HCT116 (cell line): ENCODE measurements at regions not wholly inside any gene's neighbourhood (a gene's known extent, or its start where the extent isn't known, plus 50 kb on each side); places are given as distances from the start of the nearest gene placed in this dataset.

ENCODE experiments used
- CEBPB ChIP-seq: IDR thresholded peaks from 2 replicates; pipeline ENCODE4 v1.6.1; 2012; ENCODE audit warnings: low read depth
- EGR1 ChIP-seq: IDR thresholded peaks from 2 replicates; pipeline ENCODE4 v1.6.1; 2012; ENCODE audit warnings: low read depth
- EZH2 ChIP-seq: fragments of 200-600 bp; sonication (generic); IDR thresholded peaks from 2 replicates; pipeline ENCODE4 v1.6.1; 2017; ENCODE audit warnings: antibody characterized with exemption, mixed run types
- JUND ChIP-seq: IDR thresholded peaks from 2 replicates; pipeline ENCODE4 v1.6.1; 2012
- POLR2A ChIP-seq: IDR thresholded peaks from 2 replicates; pipeline ENCODE4 v1.7.0; 2011; ENCODE audit warnings: borderline replicate concordance; ENCODE audit not compliant: insufficient read depth, insufficient read length; ENCODE audit errors: extremely low read depth
- RAD21 ChIP-seq: IDR thresholded peaks from 2 replicates; pipeline ENCODE4 v1.6.1; 2012; ENCODE audit warnings: low read depth, mild to moderate bottlenecking
- SP1 ChIP-seq: IDR thresholded peaks from 2 replicates; pipeline ENCODE4 v1.6.1; 2012; ENCODE audit warnings: low read depth
- TF ChIP-seq, protein P1 (sequence below), 3 experiments: fragments of 200-600 bp in 1 of 3; sonication (generic) in 1 of 3; IDR thresholded peaks in 2 of 3; conservative IDR thresholded peaks in 1 of 3; 2 replicates each; pipeline ENCODE4 v1.5.1; 2012 to 2017; ENCODE audit warnings: low read depth in 2 of 3, low read length in 2 of 3, antibody characterized with exemption in 1 of 3, borderline replicate concordance in 1 of 3, control low read depth in 1 of 3, mild to moderate bottlenecking in 1 of 3, mixed read lengths in 1 of 3, mixed run types in 1 of 3, moderate library complexity in 1 of 3; ENCODE audit not compliant: insufficient read depth in 1 of 3
- TF ChIP-seq, protein P2 (sequence below): IDR thresholded peaks from 2 replicates; pipeline ENCODE4 v1.6.1; 2012

DNA sequence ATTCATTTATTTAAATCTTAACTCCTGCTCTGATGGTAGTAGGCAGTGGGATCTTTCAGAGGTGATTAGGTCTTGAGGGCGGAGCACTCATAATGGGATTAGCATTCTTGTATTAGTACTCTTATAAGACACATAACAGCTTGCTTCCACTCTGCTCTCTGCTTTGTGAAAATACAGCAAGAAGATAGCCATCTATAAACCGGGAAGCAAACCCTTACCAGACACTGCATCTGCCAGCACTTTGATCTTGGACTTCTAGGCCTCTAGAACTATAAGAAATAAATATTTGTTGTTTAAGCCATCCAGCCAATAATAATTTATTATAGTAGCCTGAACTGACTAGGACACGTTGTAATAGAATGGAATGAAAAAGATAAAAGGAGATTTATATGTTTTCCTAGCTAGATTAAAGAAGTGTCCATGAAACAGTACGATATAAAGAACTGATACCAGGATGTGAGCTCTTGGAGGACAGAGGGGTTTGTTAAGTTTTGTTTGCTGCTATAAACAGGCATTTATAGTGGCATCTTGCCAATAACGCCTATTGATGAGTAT lies 869.9 kb downstream of the MRPL39 start:
- no peak for TF ChIP-seq JUND
- TF ChIP-seq POLR2A, result no peak
- no peak for TF ChIP-seq EZH2
- TF ChIP-seq, protein P1, sequence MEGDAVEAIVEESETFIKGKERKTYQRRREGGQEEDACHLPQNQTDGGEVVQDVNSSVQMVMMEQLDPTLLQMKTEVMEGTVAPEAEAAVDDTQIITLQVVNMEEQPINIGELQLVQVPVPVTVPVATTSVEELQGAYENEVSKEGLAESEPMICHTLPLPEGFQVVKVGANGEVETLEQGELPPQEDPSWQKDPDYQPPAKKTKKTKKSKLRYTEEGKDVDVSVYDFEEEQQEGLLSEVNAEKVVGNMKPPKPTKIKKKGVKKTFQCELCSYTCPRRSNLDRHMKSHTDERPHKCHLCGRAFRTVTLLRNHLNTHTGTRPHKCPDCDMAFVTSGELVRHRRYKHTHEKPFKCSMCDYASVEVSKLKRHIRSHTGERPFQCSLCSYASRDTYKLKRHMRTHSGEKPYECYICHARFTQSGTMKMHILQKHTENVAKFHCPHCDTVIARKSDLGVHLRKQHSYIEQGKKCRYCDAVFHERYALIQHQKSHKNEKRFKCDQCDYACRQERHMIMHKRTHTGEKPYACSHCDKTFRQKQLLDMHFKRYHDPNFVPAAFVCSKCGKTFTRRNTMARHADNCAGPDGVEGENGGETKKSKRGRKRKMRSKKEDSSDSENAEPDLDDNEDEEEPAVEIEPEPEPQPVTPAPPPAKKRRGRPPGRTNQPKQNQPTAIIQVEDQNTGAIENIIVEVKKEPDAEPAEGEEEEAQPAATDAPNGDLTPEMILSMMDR (IDR thresholded peaks at IDR 0.05 in 2 of 3, conservative IDR thresholded peaks at IDR 0.05 in 1 of 3; ENCODE audit: borderline replicate concordance in 1 of 3, insufficient read depth in 1 of 3, low read depth in 2 of 3, low read length in 2 of 3), result no peak
- TF ChIP-seq RAD21, result no peak
- TF ChIP-seq CEBPB, result no peak
- TF ChIP-seq EGR1, result no peak
- TF ChIP-seq, protein P2, sequence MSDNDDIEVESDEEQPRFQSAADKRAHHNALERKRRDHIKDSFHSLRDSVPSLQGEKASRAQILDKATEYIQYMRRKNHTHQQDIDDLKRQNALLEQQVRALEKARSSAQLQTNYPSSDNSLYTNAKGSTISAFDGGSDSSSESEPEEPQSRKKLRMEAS, result no peak
- TF ChIP-seq SP1, result no peak
